Activated T-helper 2 cell treated with anti-CD3 and anti-CD28 coated beads, Interferon-gamma antibody, Interleukin-2, Interleukin-4, amounts not matched to agents 10 μg/mL and 5 μg/mL and 100 μg/mL, durations not matched to agents 14 hours and 24 hours and 36 hours (primary cell): ENCODE measurements at regions not wholly inside any gene's neighbourhood (a gene's known extent, or its start where the extent isn't known, plus 50 kb on each side); places are given as distances from the start of the nearest gene placed in this dataset.

ENCODE experiments used
- DNase-seq: peaks from one replicate; pipeline ENCODE4 v3.0.0; 2021; ENCODE audit warnings: low spot score
- H3K27ac Mint-ChIP-seq: one replicate; pipeline ENCODE4 v1.8.0; 2021; ENCODE audit warnings: mixed read lengths
- H3K27me3 Mint-ChIP-seq: one replicate; pipeline ENCODE4 v1.8.0; 2021; ENCODE audit warnings: low read depth, mixed read lengths
- H3K36me3 Mint-ChIP-seq: one replicate; pipeline ENCODE4 v1.8.0; 2021; ENCODE audit warnings: low read depth, mixed read lengths
- H3K4me1 Mint-ChIP-seq: one replicate; pipeline ENCODE4 v1.8.0; 2021; ENCODE audit warnings: low read depth, mixed read lengths
- H3K4me3 Mint-ChIP-seq: one replicate; pipeline ENCODE4 v1.8.0; 2021; ENCODE audit warnings: low read depth, mild to moderate bottlenecking, moderate library complexity, mixed read lengths
- H3K9me3 Mint-ChIP-seq: one replicate; pipeline ENCODE4 v1.8.0; 2021; ENCODE audit warnings: mixed read lengths
- intact Hi-C: fragments of 100-400 bp; cut with micrococcal nuclease; formaldehyde crosslinking; loops from one replicate; pipeline ENCODE4 v1.15.1; 2023

- no peak for DNase-seq
- H3K27me3 Mint-ChIP-seq, result no peaks in the 10 kb centered on the region
- H3K9me3 Mint-ChIP-seq, result peaks cover 17% of the 10 kb centered on the region
- intact Hi-C loops, result no loop called here
- H3K27ac Mint-ChIP-seq, result no peak overlapping the region
- H3K4me1 Mint-ChIP-seq, result no peaks in the 10 kb centered on the region
- H3K36me3 Mint-ChIP-seq, result no peaks in the 10 kb centered on the region
- no peak overlapping the region for H3K4me3 Mint-ChIP-seq
Measured at GRCh38 chr11:25838918-25839625, 492.9 kb upstream of the ANO3 start.

DNA sequence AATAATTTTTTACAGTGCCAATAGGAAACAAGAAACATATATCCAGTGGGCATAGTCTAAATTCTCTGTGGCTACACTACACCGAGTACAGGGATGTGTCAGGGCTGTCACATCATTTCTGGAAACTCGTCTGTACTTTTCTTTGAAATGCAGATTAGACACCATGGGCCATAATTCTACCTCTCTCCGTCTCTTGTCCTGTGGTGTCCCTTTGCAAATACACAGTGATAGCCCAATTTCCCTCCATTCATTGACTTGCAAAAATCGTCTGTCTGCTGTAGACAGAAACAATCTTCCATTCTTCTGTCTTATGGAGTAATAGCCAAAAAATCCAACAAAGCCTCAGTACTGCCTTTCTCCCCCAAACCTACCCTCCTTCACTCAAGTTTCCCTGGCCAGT is 487.1 kb upstream of the ANO3 start:
- peaks cover 41% of the 10 kb centered on the region for H3K9me3 Mint-ChIP-seq
- H3K36me3 Mint-ChIP-seq, result no peaks in the 10 kb centered on the region
- H3K27ac Mint-ChIP-seq, result no peak overlapping the region
- no peak overlapping the region for H3K4me3 Mint-ChIP-seq
- intact Hi-C loops, result no loop called here
- no peaks in the 10 kb centered on the region for H3K27me3 Mint-ChIP-seq
- H3K4me1 Mint-ChIP-seq, result no peaks in the 10 kb centered on the region
- no peak for DNase-seq

DNA sequence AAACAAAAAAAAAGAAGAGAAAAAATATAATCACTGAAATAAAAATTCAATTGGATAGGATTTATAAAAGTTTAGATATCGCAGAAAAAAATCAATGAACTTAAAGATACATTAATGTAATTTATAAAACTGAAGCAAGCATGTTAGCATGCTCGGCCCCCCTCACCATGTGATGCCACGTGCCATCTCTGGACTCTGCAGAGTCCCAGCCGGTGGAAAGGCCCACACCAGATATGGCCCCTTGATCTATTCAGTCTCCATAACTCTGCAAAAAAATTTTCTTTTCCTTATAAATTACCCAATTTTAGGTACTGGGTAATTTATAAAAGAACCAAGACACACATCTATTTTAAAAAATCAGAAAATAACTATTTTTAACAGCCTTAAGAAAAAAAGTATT is 476.0 kb upstream of the ANO3 start:
- intact Hi-C loops, result no loop called here
- Mint-ChIP-seq H3K4me1 (no peaks in the 10 kb centered on the region), H3K27me3 (no peaks in the 10 kb centered on the region), H3K27ac (no peak overlapping the region), H3K4me3 (no peak overlapping the region), H3K36me3 (no peaks in the 10 kb centered on the region), H3K9me3 (peaks cover 20% of the 10 kb centered on the region)
- DNase-seq, result no peak

- intact Hi-C loops, result no loop called here
- Mint-ChIP-seq H3K4me1 (no peaks in the 10 kb centered on the region), H3K27ac (no peak overlapping the region), H3K4me3 (no peak overlapping the region), H3K36me3 (no peaks in the 10 kb centered on the region), H3K9me3 (peaks cover 10% of the 10 kb centered on the region), H3K27me3 (no peaks in the 10 kb centered on the region)
- DNase-seq, result no peak
Measured at GRCh38 chr11:25859776-25860175, 472.2 kb upstream of the ANO3 start.

- Mint-ChIP-seq H3K36me3 (no peaks in the 10 kb centered on the region), H3K9me3 (peaks cover 4% of the 10 kb centered on the region), H3K4me1 (no peaks in the 10 kb centered on the region), H3K4me3 (no peak overlapping the region), H3K27ac (no peak overlapping the region), H3K27me3 (no peaks in the 10 kb centered on the region)
- DNase-seq, result no peak
- intact Hi-C loops, result no loop called here
Measured at GRCh38 chr11:25860677-25861450, 471.1 kb upstream of the ANO3 start.

- no peak overlapping the region for H3K4me3 Mint-ChIP-seq
- no peak for DNase-seq
Measured at GRCh38 chr11:25862159-25862558, 469.8 kb upstream of the ANO3 start.

GRCh38 chr11:25863986-25864385 is 467.9 kb upstream of the ANO3 start:
- H3K36me3 Mint-ChIP-seq, result no peaks in the 10 kb centered on the region
- H3K9me3 Mint-ChIP-seq, result peaks cover 15% of the 10 kb centered on the region
- no peak overlapping the region for H3K4me3 Mint-ChIP-seq
- intact Hi-C loops, result no loop called here
- no peaks in the 10 kb centered on the region for H3K27me3 Mint-ChIP-seq
- DNase-seq, result no peak
- no peak overlapping the region for H3K27ac Mint-ChIP-seq
- H3K4me1 Mint-ChIP-seq, result no peaks in the 10 kb centered on the region

More at GRCh38 chr11:25862159-25862558, 469.8 kb upstream of the ANO3 start:
- no peaks in the 10 kb centered on the region for H3K36me3 Mint-ChIP-seq
- no peaks in the 10 kb centered on the region for H3K27me3 Mint-ChIP-seq
- H3K9me3 Mint-ChIP-seq, result peaks cover 7% of the 10 kb centered on the region
- H3K27ac Mint-ChIP-seq, result no peak overlapping the region
- intact Hi-C loops, result no loop called here
- H3K4me1 Mint-ChIP-seq, result no peaks in the 10 kb centered on the region

DNA sequence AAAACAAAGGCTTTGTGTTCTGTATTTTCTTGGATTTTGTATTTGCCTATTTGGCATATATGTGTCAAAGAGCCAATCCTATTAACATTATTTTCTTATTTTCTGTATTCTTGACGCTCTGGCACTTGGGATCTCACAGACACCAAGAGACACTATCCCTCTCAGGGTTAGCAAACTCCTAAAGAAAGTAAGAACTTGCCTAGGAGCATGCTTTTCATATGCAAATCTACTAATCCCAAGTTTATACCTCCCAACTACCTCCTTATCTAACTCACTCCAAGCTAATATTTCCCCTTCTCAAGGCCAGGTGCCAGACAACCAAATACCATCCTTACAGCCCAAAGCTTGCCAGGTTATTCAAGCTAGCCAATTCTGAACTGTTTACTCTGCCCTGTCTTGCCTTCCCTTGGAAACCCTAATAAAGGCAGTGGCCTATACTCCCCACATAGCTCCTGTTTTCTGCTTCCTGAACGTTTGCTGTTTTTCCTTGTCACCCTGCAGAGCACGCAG is 455.4 kb upstream of the ANO3 start:
- no peak overlapping the region for H3K27ac Mint-ChIP-seq
- intact Hi-C loops, result no loop called here
- H3K4me3 Mint-ChIP-seq, result no peak overlapping the region
- H3K27me3 Mint-ChIP-seq, result no peaks in the 10 kb centered on the region
- H3K9me3 Mint-ChIP-seq, result peaks cover 44% of the 10 kb centered on the region
- no peaks in the 10 kb centered on the region for H3K36me3 Mint-ChIP-seq
- DNase-seq, result no peak
- no peaks in the 10 kb centered on the region for H3K4me1 Mint-ChIP-seq

DNA sequence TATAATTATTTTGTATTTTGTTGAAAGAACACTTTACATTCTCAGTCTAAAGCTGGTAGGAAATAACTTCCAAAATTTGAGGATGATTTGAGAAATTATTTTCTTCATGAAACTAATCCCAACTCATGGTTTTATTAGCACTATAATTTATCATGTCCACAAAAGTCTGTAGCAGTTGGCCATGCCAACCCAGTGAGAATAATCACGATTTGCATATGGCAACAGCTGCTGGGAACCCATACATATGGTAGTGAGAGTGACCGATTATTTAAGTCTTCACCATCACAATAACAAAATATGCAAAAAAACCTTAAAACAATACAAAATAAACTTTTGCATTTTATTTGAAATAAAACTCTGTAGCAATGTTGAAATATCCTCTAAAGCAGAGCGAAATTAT is 445.9 kb upstream of the ANO3 start:
- Mint-ChIP-seq H3K9me3 (peaks cover 32% of the 10 kb centered on the region), H3K36me3 (no peaks in the 10 kb centered on the region), H3K4me3 (no peak overlapping the region), H3K27ac (no peak overlapping the region), H3K4me1 (no peaks in the 10 kb centered on the region), H3K27me3 (no peaks in the 10 kb centered on the region)
- DNase-seq, result no peak
- intact Hi-C loops, result no loop called here

- Mint-ChIP-seq H3K4me1 (no peaks in the 10 kb centered on the region), H3K4me3 (no peak overlapping the region), H3K27me3 (no peaks in the 10 kb centered on the region), H3K9me3 (peaks cover 28% of the 10 kb centered on the region), H3K36me3 (no peaks in the 10 kb centered on the region), H3K27ac (no peak overlapping the region)
- intact Hi-C loops, result no loop called here
- DNase-seq, result no peak
Measured at GRCh38 chr11:25890626-25891260, 441.2 kb upstream of the ANO3 start.

GRCh38 chr11:25891960-25892359 is 440.0 kb upstream of the ANO3 start:
- Mint-ChIP-seq H3K4me3 (no peak overlapping the region), H3K36me3 (no peaks in the 10 kb centered on the region), H3K27ac (no peak overlapping the region), H3K9me3 (peaks cover 28% of the 10 kb centered on the region), H3K27me3 (no peaks in the 10 kb centered on the region), H3K4me1 (no peaks in the 10 kb centered on the region)
- intact Hi-C loops, result no loop called here
- DNase-seq, result no peak

DNA sequence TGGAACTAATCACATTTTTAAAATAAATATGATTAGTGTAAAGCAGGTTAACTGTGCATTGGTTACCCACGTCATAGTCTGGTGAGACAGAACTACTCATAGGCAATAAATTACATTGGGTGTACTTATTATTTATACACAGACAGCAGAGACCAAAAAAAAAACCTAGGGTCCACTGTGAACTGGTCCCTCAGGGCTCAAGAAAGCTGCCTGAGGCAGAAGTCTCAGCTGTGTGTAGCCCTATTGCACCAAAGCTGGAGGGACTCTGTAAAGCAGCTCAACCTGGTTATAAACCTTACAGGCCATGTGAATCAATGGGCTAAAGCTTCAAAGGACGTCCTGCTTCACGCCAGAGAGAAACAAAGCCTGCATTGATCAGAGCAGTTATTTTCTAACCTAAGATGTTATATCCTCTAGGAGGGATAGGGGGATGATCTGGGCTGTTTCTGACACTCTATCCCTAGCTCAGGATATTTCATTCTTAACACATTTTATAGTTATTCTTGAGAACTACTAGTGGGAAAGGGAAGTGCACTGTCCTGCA is 432.2 kb upstream of the ANO3 start:
- DNase-seq, result no peak
- Mint-ChIP-seq H3K27me3 (no peaks in the 10 kb centered on the region), H3K36me3 (no peaks in the 10 kb centered on the region), H3K4me1 (no peaks in the 10 kb centered on the region), H3K4me3 (no peak overlapping the region), H3K27ac (no peak overlapping the region), H3K9me3 (peaks cover 21% of the 10 kb centered on the region)
- intact Hi-C loops, result no loop called here

GRCh38 chr11:25900814-25901213 is 431.1 kb upstream of the ANO3 start:
- intact Hi-C loops, result no loop called here
- Mint-ChIP-seq H3K4me3 (no peak overlapping the region), H3K4me1 (no peaks in the 10 kb centered on the region)

More at GRCh38 chr11:25900814-25901213, 431.1 kb upstream of the ANO3 start:
- DNase-seq, result no peak
- Mint-ChIP-seq H3K27me3 (no peaks in the 10 kb centered on the region), H3K36me3 (no peaks in the 10 kb centered on the region), H3K27ac (no peak overlapping the region), H3K9me3 (peaks cover 28% of the 10 kb centered on the region)
